ENCODE measurements at regions not wholly inside any gene's neighbourhood (a gene's known extent, or its start where the extent isn't known, plus 50 kb on each side); places are given as distances from the start of the nearest gene placed in this dataset.

DNA sequence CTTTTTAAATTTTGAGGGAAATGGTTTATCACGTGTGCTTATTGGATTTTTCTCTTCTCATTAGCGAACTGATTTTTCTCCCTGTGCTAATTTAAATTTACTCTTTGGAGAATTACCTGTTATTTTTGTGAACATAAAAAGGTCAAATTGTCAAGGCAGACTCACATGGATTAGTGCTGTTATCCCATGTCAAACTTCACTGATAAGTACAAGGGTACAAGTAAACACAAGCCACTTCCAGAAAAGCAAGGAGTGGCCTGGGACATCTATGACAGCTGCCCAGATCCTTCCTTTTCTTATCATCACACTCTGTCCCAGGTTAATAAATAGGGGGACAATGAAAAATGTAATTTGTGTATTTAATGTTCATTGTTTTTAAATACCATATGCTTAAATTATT lies 901.2 kb downstream of the LTN1 start:
- no peak for DNase-seq
- no peaks in the 10 kb centered on the region for H3K9me3 ChIP-seq
- no peaks in the 10 kb centered on the region for H3K36me3 ChIP-seq
- TF ChIP-seq POLR2A (IDR thresholded peaks at IDR 0.05) (no peak), CTCF (IDR thresholded peaks at IDR 0.05) (no peak)
- H3K27ac ChIP-seq = no peak overlapping the region
- intact Hi-C loops (cut with DNase I; ENCODE audit: low total_unique reads) = no loop called here
- no peaks in the 10 kb centered on the region for H3K27me3 ChIP-seq
- H3K4me3 ChIP-seq = no peak overlapping the region
- H3K4me1 ChIP-seq = no peaks in the 10 kb centered on the region

DNA sequence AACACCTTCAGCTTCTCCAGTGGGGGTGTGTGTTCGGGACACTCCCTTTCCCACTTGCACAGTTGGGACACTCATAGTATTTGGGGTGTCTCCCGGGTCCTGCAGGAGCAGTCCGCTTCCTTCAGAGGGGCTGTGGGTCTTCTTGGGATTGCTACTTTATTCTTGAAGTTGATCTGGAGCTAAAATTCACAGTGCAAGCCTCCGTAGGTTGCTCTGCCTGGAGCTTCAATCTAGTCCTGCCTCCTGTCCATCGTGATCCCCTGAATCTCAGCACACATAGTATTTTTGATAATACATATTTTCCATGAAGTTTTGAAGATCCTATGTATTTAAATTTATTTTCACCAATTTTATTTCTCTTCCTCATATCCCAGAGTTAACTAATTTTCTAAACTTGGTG lies 902.1 kb downstream of the LTN1 start:
- TF ChIP-seq POLR2A (IDR thresholded peaks at IDR 0.05) (no peak), CTCF (IDR thresholded peaks at IDR 0.05) (no peak)
- no peaks in the 10 kb centered on the region for H3K36me3 ChIP-seq
- no peaks in the 10 kb centered on the region for H3K9me3 ChIP-seq
- no peaks in the 10 kb centered on the region for H3K27me3 ChIP-seq
- no peak overlapping the region for H3K4me3 ChIP-seq
- intact Hi-C loops (cut with DNase I; ENCODE audit: low total_unique reads) = no loop called here
- H3K4me1 ChIP-seq = no peaks in the 10 kb centered on the region
- no peak overlapping the region for H3K27ac ChIP-seq
- DNase-seq = no peak

DNA sequence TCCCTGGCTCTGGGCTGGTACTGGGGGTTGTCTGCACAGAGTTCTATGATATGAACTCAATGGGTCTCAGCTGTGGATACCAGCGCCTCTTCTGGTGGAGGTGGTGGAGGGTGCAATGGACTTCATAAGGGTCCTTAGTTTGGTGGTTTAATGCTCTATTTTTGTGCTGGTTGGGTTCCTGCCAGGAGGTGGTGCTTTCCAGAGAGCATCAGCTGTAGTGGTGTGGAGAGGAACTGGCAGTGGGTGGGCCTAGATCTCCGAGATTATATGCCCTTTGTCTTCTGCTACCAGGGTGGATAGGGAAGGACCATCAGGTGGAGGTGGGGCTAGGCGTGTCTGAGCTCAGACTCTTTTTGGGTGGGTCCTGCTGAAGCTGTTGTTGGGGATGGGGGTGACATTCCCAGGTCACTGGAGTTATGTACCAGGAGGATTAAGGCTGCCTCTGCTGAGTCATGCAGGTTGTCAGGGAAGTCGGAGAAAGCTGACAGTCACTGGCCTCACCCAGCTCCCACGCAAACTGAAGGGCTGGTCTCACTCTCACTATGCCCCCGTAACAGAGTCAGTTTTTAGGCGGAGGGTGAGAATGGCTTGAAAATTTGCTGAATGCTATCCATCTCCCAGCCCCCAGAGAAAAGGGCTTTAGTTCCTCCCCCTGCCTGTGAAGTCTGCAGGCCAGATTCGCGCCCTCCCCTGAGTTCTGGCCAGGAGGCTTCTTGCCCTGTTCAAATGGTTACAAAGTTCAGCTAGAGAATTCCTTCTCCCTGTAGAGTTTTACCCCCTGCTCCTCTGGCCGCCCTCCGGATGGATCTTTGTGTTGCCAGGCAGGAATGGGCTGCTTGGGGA lies 902.9 kb downstream of the LTN1 start:
- Histone ChIP-seq H3K9me3 (no peaks in the 10 kb centered on the region), H3K4me1 (no peaks in the 10 kb centered on the region), H3K4me3 (no peak overlapping the region), H3K27ac (no peak overlapping the region), H3K36me3 (no peaks in the 10 kb centered on the region), H3K27me3 (no peaks in the 10 kb centered on the region)
- no peak for TF ChIP-seq POLR2A (IDR thresholded peaks at IDR 0.05)
- TF ChIP-seq CTCF (IDR thresholded peaks at IDR 0.05) = no peak
- no peak for DNase-seq
- intact Hi-C loops (cut with DNase I; ENCODE audit: low total_unique reads) = no loop called here

DNA sequence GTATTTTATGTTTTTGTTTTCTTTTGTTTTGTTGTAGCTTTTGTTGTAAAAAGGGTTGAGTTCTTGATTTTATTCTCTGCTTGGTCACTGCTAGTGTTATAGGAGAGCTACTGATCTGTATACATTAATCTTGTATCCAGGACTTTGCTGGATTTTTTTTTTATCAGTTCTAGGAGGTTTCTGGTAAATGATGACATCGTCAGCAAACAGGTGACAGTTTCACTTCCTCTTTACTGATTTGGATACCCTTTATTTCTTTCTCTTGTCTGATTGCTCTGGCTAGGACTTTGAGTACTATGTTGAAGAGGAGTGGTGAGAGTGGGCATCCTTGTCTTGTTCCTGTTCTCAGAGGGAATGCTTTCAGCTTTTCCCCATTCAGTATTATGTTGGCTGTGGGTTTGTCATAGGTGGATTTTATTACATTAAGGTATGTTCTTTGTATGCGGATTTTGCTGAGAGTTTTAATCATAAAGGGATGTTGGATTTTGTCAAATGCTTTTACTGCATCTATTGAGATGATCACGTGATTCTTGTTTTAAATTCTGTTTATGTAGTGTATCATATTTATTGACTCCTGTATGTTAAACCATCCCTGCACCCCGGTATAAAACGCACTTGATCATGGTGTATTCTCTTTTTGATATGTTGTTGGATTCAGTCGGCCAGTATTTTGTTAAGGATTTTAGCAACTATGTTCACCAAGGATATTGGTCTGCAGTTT lies 905.7 kb downstream of the LTN1 start:
- TF ChIP-seq CTCF (IDR thresholded peaks at IDR 0.05) (no peak), POLR2A (IDR thresholded peaks at IDR 0.05) (no peak)
- H3K27me3 ChIP-seq = no peaks in the 10 kb centered on the region
- intact Hi-C loops (cut with DNase I; ENCODE audit: low total_unique reads) = no loop called here

DNA sequence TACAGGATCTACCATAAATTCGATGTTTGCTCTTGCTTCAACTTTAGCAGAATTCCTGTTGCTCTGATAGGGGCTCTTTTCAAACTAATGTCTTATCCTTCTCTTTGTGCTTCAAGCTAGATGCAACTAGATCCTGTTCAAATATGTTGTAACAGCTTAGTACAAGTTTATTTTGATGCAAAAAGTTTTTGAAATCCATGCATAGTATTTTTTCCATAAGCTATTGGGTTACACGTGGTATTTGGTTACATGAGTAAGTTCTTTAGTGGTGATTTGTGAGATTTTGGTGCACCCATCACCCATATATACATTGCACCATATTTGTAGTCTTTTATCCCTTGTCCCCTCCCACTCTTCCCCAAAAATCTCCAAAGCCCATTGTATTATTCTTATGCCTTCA lies 907.7 kb downstream of the LTN1 start:
- DNase-seq = no peak
- Histone ChIP-seq H3K27me3 (no peaks in the 10 kb centered on the region), H3K27ac (no peak overlapping the region), H3K4me1 (no peaks in the 10 kb centered on the region), H3K4me3 (no peak overlapping the region), H3K9me3 (no peaks in the 10 kb centered on the region), H3K36me3 (no peaks in the 10 kb centered on the region)
- no peak for TF ChIP-seq CTCF (IDR thresholded peaks at IDR 0.05)
- TF ChIP-seq POLR2A (IDR thresholded peaks at IDR 0.05) = no peak
- intact Hi-C loops (cut with DNase I; ENCODE audit: low total_unique reads) = no loop called here

More for the DNA sequence above, 905.7 kb downstream of the LTN1 start:
- Histone ChIP-seq H3K9me3 (no peaks in the 10 kb centered on the region), H3K27ac (no peak overlapping the region), H3K4me3 (no peak overlapping the region), H3K36me3 (no peaks in the 10 kb centered on the region), H3K4me1 (no peaks in the 10 kb centered on the region)
- DNase-seq = no peak

All from uterus (tissue), 3 donors.